Liver (tissue), 3 donors: ENCODE measurements at regions not wholly inside any gene's neighbourhood (a gene's known extent, or its start where the extent isn't known, plus 50 kb on each side); places are given as distances from the start of the nearest gene placed in this dataset.

ENCODE experiments used
- CTCF ChIP-seq: fragments of 150-350 bp; IDR thresholded peaks from 2 replicates; pipeline ENCODE4 v1.5.1; 2017; ENCODE audit warnings: improper control_type of control experiment, low read depth, low read length; ENCODE audit not compliant: missing input control
- EGR1 ChIP-seq, 2 donors: IDR thresholded peaks; 2 replicates each; pipeline ENCODE4 v1.6.1; 2016 to 2018; ENCODE audit warnings: antibody characterized with exemption in 2 of 2, low read depth in 2 of 2
- FOXA1 ChIP-seq: IDR thresholded peaks from 2 replicates; pipeline ENCODE4 v1.6.1; 2016; ENCODE audit warnings: antibody characterized with exemption
- FOXA2 ChIP-seq: IDR thresholded peaks from 2 replicates; pipeline ENCODE4 v1.6.1; 2016; ENCODE audit warnings: antibody characterized with exemption
- GABPA ChIP-seq, 2 donors: IDR thresholded peaks in 1 of 2; conservative IDR thresholded peaks in 1 of 2; 2 replicates each; pipeline ENCODE4 v1.6.1; 2016; ENCODE audit warnings: antibody characterized with exemption in 2 of 2, mild to moderate bottlenecking in 1 of 2, moderate library complexity in 1 of 2
- HNF4A ChIP-seq, 2 donors: conservative IDR thresholded peaks; 2 replicates each; pipeline ENCODE4 v1.6.1; 2016; ENCODE audit warnings: antibody characterized with exemption in 2 of 2, mild to moderate bottlenecking in 2 of 2
- JUND ChIP-seq, 2 donors: IDR thresholded peaks; 2 replicates each; pipeline ENCODE4 v1.6.1; 2016; ENCODE audit warnings: antibody characterized with exemption in 2 of 2
- MAX ChIP-seq: IDR thresholded peaks from 2 replicates; pipeline ENCODE4 v1.6.1; 2016; ENCODE audit warnings: antibody characterized with exemption
- RAD21 ChIP-seq, 2 donors: IDR thresholded peaks; 2 replicates each; pipeline ENCODE4 v1.6.1; 2016; ENCODE audit warnings: antibody characterized with exemption in 2 of 2, mild to moderate bottlenecking in 2 of 2
- REST ChIP-seq: IDR thresholded peaks from 2 replicates; pipeline ENCODE4 v1.6.1; 2016; ENCODE audit warnings: antibody characterized with exemption, mild to moderate bottlenecking
- RXRA ChIP-seq, 2 donors: IDR thresholded peaks; 2 replicates each; pipeline ENCODE4 v1.6.1; 2017 to 2018; ENCODE audit warnings: antibody characterized with exemption in 2 of 2, mild to moderate bottlenecking in 1 of 2
- SP1 ChIP-seq: IDR thresholded peaks from 2 replicates; pipeline ENCODE4 v1.6.1; 2018; ENCODE audit warnings: antibody characterized with exemption, mild to moderate bottlenecking
- YY1 ChIP-seq: IDR thresholded peaks from 2 replicates; pipeline ENCODE4 v1.6.1; 2016; ENCODE audit warnings: antibody characterized with exemption, mild to moderate bottlenecking
- TF ChIP-seq, protein P1 (sequence below): IDR thresholded peaks from 2 replicates; pipeline ENCODE4 v1.6.1; 2016; ENCODE audit warnings: antibody characterized with exemption
- donor health status: healthy.
- donor health status: healthy.

DNA sequence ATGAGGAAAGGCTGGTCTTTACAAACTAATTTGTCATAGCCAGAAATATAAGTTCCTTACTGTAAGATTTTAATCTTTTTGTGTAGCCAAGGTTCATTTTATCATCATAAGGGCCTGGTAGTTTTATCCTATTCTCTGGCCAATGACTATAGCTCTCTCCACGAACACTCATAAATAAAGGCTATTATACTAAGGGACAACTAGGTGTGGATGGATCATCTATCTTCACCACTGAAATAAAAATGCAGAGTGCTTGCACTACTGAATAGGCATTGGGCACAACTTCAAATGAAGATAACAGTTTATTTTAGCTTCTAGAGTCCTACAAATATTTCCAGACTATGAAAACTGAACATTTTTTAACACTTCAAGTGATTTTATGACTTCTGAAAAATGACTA lies 698.6 kb downstream of the NOVA1 start:
- TF ChIP-seq REST (no peak), RAD21 (IDR thresholded peaks at IDR 0.05) (no peak), CTCF (no peak), YY1 (no peak), JUND (IDR thresholded peaks at IDR 0.05) (no peak), FOXA1 (no peak), EGR1 (IDR thresholded peaks at IDR 0.05; ENCODE audit: low read depth in 2 of 2) (no peak), SP1 (no peak), MAX (no peak), HNF4A (conservative IDR thresholded peaks at IDR 0.05) (no peak), GABPA (IDR thresholded peaks at IDR 0.05 in 1 of 2, conservative IDR thresholded peaks at IDR 0.05 in 1 of 2) (no peak), RXRA (IDR thresholded peaks at IDR 0.05) (no peak), FOXA2 (no peak)
- TF ChIP-seq, protein P1, sequence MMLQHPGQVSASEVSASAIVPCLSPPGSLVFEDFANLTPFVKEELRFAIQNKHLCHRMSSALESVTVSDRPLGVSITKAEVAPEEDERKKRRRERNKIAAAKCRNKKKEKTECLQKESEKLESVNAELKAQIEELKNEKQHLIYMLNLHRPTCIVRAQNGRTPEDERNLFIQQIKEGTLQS, result no peak
